22Rv1 (cell line): ENCODE measurements at regions not wholly inside any gene's neighbourhood (a gene's known extent, or its start where the extent isn't known, plus 50 kb on each side); places are given as distances from the start of the nearest gene placed in this dataset.
"Not testable (repeated sequence)": the region's sequence is repeated elsewhere in the genome, so short reads cannot be mapped to it uniquely, and the experiment has no call there.

Source experiments
- CTCF ChIP-seq: fragments of 450-650 bp; IDR thresholded peaks from 2 replicates; pipeline ENCODE4 v1.5.1; 2017; ENCODE audit warnings: mild to moderate bottlenecking
- ZFX ChIP-seq: fragments of 450-650 bp; IDR thresholded peaks from 2 replicates; pipeline ENCODE4 v1.6.1; 2017; ENCODE audit warnings: antibody characterized with exemption, borderline replicate concordance

GRCh38 chr17:31793634-31794033, 65.4 kb downstream of the COPRS start:
- TF ChIP-seq CTCF, ZFX: not testable (repeated sequence)
